Progenitor cell of endocrine pancreas (in vitro differentiated cells): ENCODE measurements at regions not wholly inside any gene's neighbourhood (a gene's known extent, or its start where the extent isn't known, plus 50 kb on each side); places are given as distances from the start of the nearest gene placed in this dataset.

Experiments used
- DNase-seq: peaks from one replicate; pipeline ENCODE4 v3.0.0; 2021; ENCODE audit warnings: low spot score; ENCODE audit not compliant: unreplicated experiment
- H3K27ac Mint-ChIP-seq: 2 replicates; pipeline ENCODE4 v1.8.0; 2021; ENCODE audit warnings: mild to moderate bottlenecking, moderate library complexity, mixed read lengths
- H3K27me3 Mint-ChIP-seq: 2 replicates; pipeline ENCODE4 v1.8.0; 2021; ENCODE audit warnings: mixed read lengths
- H3K36me3 Mint-ChIP-seq: 2 replicates; pipeline ENCODE4 v1.8.0; 2022; ENCODE audit warnings: mixed read lengths; ENCODE audit not compliant: insufficient read depth
- H3K4me1 Mint-ChIP-seq: 2 replicates; pipeline ENCODE4 v1.8.0; 2021; ENCODE audit warnings: low read depth, mixed read lengths
- H3K4me3 Mint-ChIP-seq: 2 replicates; pipeline ENCODE4 v1.8.0; 2021; ENCODE audit warnings: low read depth, mild to moderate bottlenecking, moderate library complexity, mixed read lengths
- H3K9me3 Mint-ChIP-seq: 2 replicates; pipeline ENCODE4 v1.8.0; 2021; ENCODE audit warnings: low read depth, mixed read lengths
- CTCF ChIP-seq: fragments of 200-600 bp; sonication (generic); IDR thresholded peaks from one replicate; pipeline ENCODE4 v1.5.0; 2021; ENCODE audit warnings: antibody characterized with exemption, mild to moderate bottlenecking; ENCODE audit not compliant: unreplicated experiment

GRCh38 chr3:159649951-159650350 is 338.7 kb upstream of the IL12A start:
- H3K4me3 Mint-ChIP-seq, result no peak overlapping the region
- H3K4me1 Mint-ChIP-seq, result no peaks in the 10 kb centered on the region
- no peak overlapping the region for H3K27ac Mint-ChIP-seq
- peaks cover 3% of the 10 kb centered on the region for H3K27me3 Mint-ChIP-seq
- no peak for DNase-seq
- no peak for TF ChIP-seq CTCF
- no peaks in the 10 kb centered on the region for H3K36me3 Mint-ChIP-seq
- no peaks in the 10 kb centered on the region for H3K9me3 Mint-ChIP-seq

- Mint-ChIP-seq H3K4me3 (no peak overlapping the region), H3K27ac (no peak overlapping the region), H3K27me3 (peaks cover 3% of the 10 kb centered on the region), H3K36me3 (no peaks in the 10 kb centered on the region), H3K4me1 (no peaks in the 10 kb centered on the region), H3K9me3 (no peaks in the 10 kb centered on the region)
- no peak for TF ChIP-seq CTCF
- no peak for DNase-seq
These were observed 337.9 kb upstream of the IL12A start for GRCh38 chr3:159650726-159651125.

DNA sequence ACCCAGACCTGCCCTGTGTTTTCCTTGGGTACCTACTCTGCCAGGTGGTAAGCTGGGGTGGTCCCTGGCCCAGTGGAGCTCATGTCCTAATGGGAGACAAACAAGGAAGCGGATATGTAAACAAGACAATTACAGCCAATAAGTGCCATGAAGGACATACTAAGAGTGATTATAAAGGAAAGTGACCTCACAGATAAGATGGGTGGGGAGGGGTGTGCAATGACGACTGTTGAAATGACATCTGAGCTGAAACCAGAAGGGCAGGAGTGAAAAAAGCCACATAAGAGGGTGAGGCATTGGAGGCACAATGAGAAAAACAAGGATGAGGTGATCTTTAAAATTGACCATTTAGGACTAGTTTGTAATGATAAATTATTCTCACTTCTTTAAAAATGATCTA is 336.2 kb upstream of the IL12A start:
- TF ChIP-seq CTCF, result no peak
- no peak for DNase-seq
- Mint-ChIP-seq H3K4me3 (no peak overlapping the region), H3K27me3 (no peaks in the 10 kb centered on the region), H3K36me3 (no peaks in the 10 kb centered on the region), H3K4me1 (no peaks in the 10 kb centered on the region), H3K27ac (no peak overlapping the region), H3K9me3 (no peaks in the 10 kb centered on the region)

DNA sequence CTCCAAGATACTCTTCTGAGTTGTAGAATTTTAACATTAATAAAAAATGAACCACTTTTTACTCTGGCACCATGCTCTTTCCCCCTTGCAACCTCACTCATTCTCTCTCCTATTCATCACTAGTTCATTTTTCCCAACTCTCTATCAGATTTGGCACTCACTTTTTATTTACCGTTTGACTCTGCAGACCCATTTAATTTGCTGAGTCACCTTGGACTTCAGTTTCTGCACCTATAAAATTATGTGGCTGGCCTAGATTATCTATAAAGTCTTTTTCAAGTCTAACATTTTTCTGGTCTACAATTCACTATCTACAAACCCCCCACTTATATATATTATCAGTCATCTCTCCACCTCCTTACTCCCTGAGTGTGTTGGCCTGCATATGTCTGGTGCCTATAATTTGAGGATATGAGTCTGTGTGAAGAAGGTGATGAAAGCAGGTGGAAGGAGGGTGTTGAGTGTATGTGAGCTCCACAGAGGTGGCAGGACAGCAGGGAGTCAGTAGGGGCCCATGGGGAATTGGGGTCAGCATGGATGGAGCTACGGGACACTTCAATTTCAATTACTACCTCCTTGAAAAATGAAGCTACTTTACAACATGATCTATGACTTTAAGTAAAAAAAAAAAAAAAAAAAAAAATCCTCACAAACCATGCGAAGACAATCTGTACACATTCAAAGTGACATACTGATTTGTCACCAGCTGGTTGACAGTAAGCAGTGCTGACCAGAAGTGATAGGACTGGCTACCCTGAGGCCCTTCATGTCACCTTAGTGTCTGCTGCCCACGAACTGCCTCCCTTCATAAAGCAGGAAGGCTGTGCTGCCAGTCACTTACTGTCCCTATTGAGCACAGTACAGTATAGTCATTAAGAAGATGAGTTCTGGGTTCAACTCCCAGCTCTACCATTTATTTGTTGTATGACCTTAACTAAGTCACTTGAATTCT is 334.2 kb upstream of the IL12A start:
- TF ChIP-seq CTCF, result no peak
- peaks cover 4% of the 10 kb centered on the region for H3K27me3 Mint-ChIP-seq
- H3K36me3 Mint-ChIP-seq, result no peaks in the 10 kb centered on the region
- no peak overlapping the region for H3K4me3 Mint-ChIP-seq
- DNase-seq, result no peak
- H3K4me1 Mint-ChIP-seq, result no peaks in the 10 kb centered on the region
- no peak overlapping the region for H3K27ac Mint-ChIP-seq
- no peaks in the 10 kb centered on the region for H3K9me3 Mint-ChIP-seq

- Mint-ChIP-seq H3K27me3 (peaks cover 4% of the 10 kb centered on the region), H3K4me3 (no peak overlapping the region), H3K36me3 (no peaks in the 10 kb centered on the region), H3K27ac (no peak overlapping the region), H3K4me1 (no peaks in the 10 kb centered on the region), H3K9me3 (no peaks in the 10 kb centered on the region)
- no peak for DNase-seq
- no peak for TF ChIP-seq CTCF
These were observed 333.4 kb upstream of the IL12A start for GRCh38 chr3:159655202-159655601.
